ENCODE measurements at regions not wholly inside any gene's neighbourhood (a gene's known extent, or its start where the extent isn't known, plus 50 kb on each side); places are given as distances from the start of the nearest gene placed in this dataset.
"Not testable (repeated sequence)": the region's sequence is repeated elsewhere in the genome, so short reads cannot be mapped to it uniquely, and the experiment has no call there.

GRCh38 chr11:134938212-134938611 lies 526.2 kb upstream of the B3GAT1 start:
- POLR2A ChIA-PET = no interaction called here
- CTCF ChIA-PET = no interaction called here
- Mint-ChIP-seq H3K9me3 (peaks cover 0 to 6% (median 0%) of the 10 kb centered on the region in 11 donors), H3K4me3 (no peak overlapping the region), H3K27ac (no peak overlapping the region), H3K4me1 (no peaks in the 10 kb centered on the region), H3K36me3 (no peaks in the 10 kb centered on the region), H3K27me3 (peaks cover 0 to 30% (median 14%) of the 10 kb centered on the region in 5 donors)
- Histone ChIP-seq H3K27ac (ENCODE audit: low read depth, low read length) (no peak overlapping the region), H3K4me1 (ENCODE audit: control insufficient read depth in 2 of 2, insufficient read depth in 2 of 2, low read length in 2 of 2) (no peaks in the 10 kb centered on the region), H3K27me3 (ENCODE audit: control insufficient read depth in 2 of 2, insufficient read depth in 2 of 2, low read length in 2 of 2) (no peaks in the 10 kb centered on the region), H3K9me3 (ENCODE audit: control insufficient read depth in 2 of 3, low read length in 3 of 3) (no peaks in the 10 kb centered on the region), H3K4me3 (ENCODE audit: low read length) (no peak overlapping the region), H3K36me3 (ENCODE audit: control insufficient read depth in 2 of 3, insufficient read depth in 3 of 3, low read length in 3 of 3) (no peaks in the 10 kb centered on the region)
- intact Hi-C loops (cut with micrococcal nuclease) = no loop called here
- ATAC-seq (no peak), DNase-seq (no peak)

- H3K27me3 Mint-ChIP-seq = peaks cover 0 to 25% (median 18%) of the 10 kb centered on the region in 5 donors
- ATAC-seq; H3K4me3 Mint-ChIP-seq; H3K4me3 ChIP-seq (ENCODE audit: low read length); POLR2A ChIA-PET; H3K36me3 ChIP-seq (ENCODE audit: control insufficient read depth in 2 of 3, insufficient read depth in 3 of 3, low read length in 3 of 3); H3K27ac ChIP-seq (ENCODE audit: low read depth, low read length); H3K9me3 ChIP-seq (ENCODE audit: control insufficient read depth in 2 of 3, low read length in 3 of 3); H3K27ac Mint-ChIP-seq; DNase-seq; intact Hi-C loops (cut with micrococcal nuclease); H3K9me3 Mint-ChIP-seq; H3K4me1 ChIP-seq (ENCODE audit: control insufficient read depth in 2 of 2, insufficient read depth in 2 of 2, low read length in 2 of 2); H3K4me1 Mint-ChIP-seq; H3K27me3 ChIP-seq (ENCODE audit: control insufficient read depth in 2 of 2, insufficient read depth in 2 of 2, low read length in 2 of 2); CTCF ChIA-PET; H3K36me3 Mint-ChIP-seq: not testable (repeated sequence)
Measured at GRCh38 chr11:134937193-134937592, 525.2 kb upstream of the B3GAT1 start.

GRCh38 chr11:134932761-134933160 lies 520.7 kb upstream of the B3GAT1 start:
- H3K4me3 Mint-ChIP-seq = no peak overlapping the region
- peaks cover 0 to 5% (median 0%) of the 10 kb centered on the region in 5 donors for H3K36me3 Mint-ChIP-seq
- intact Hi-C loops (cut with micrococcal nuclease) = no loop called here
- ATAC-seq (no peak), DNase-seq (no peak)
- H3K27ac Mint-ChIP-seq = no peak overlapping the region
- POLR2A ChIA-PET = no interaction called here
- no peaks in the 10 kb centered on the region for H3K27me3 ChIP-seq (ENCODE audit: control insufficient read depth in 2 of 2, insufficient read depth in 2 of 2, low read length in 2 of 2)
- H3K4me1 Mint-ChIP-seq = no peaks in the 10 kb centered on the region
- no peaks in the 10 kb centered on the region for H3K9me3 ChIP-seq (ENCODE audit: control insufficient read depth in 2 of 3, low read length in 3 of 3)
- H3K4me1 ChIP-seq (ENCODE audit: control insufficient read depth in 2 of 2, insufficient read depth in 2 of 2, low read length in 2 of 2) = no peaks in the 10 kb centered on the region
- H3K27ac ChIP-seq (ENCODE audit: low read depth, low read length) = no peak overlapping the region
- H3K4me3 ChIP-seq (ENCODE audit: low read length) = no peak overlapping the region
- H3K9me3 Mint-ChIP-seq = peaks cover 0 to 14% (median 3%) of the 10 kb centered on the region in 11 donors
- peaks cover 0 to 27% (median 19%) of the 10 kb centered on the region in 5 donors for H3K27me3 Mint-ChIP-seq
- CTCF ChIA-PET = interaction anchor here (0.6 kb wide), 1 partner anchor 520 kb away, joined by 3 read pairs; no protein-coding TSS in a partner anchor
- H3K36me3 ChIP-seq (ENCODE audit: control insufficient read depth in 2 of 3, insufficient read depth in 3 of 3, low read length in 3 of 3) = no peaks in the 10 kb centered on the region

- Mint-ChIP-seq H3K27me3 (peaks cover 0 to 35% (median 19%) of the 10 kb centered on the region in 5 donors), H3K4me1 (no peaks in the 10 kb centered on the region), H3K27ac (no peak overlapping the region), H3K36me3 (peaks cover 0 to 3% (median 0%) of the 10 kb centered on the region in 5 donors), H3K4me3 (no peak overlapping the region), H3K9me3 (peaks cover 0 to 12% (median 4%) of the 10 kb centered on the region in 11 donors)
- ChIA-PET POLR2A (no interaction called here), CTCF (no interaction called here)
- no peaks in the 10 kb centered on the region for H3K9me3 ChIP-seq (ENCODE audit: control insufficient read depth in 2 of 3, low read length in 3 of 3)
- no peak overlapping the region for H3K4me3 ChIP-seq (ENCODE audit: low read length)
- no peaks in the 10 kb centered on the region for H3K36me3 ChIP-seq (ENCODE audit: control insufficient read depth in 2 of 3, insufficient read depth in 3 of 3, low read length in 3 of 3)
- H3K27ac ChIP-seq (ENCODE audit: low read depth, low read length) = no peak overlapping the region
- H3K27me3 ChIP-seq (ENCODE audit: control insufficient read depth in 2 of 2, insufficient read depth in 2 of 2, low read length in 2 of 2) = no peaks in the 10 kb centered on the region
- intact Hi-C loops (cut with micrococcal nuclease) = no loop called here
- H3K4me1 ChIP-seq (ENCODE audit: control insufficient read depth in 2 of 2, insufficient read depth in 2 of 2, low read length in 2 of 2) = no peaks in the 10 kb centered on the region
- no peak for DNase-seq
- no peak for ATAC-seq
Measured at GRCh38 chr11:134925432-134925831, 513.4 kb upstream of the B3GAT1 start.

- CTCF ChIA-PET = no interaction called here
- H3K9me3 Mint-ChIP-seq = peaks cover 0 to 10% (median 2%) of the 10 kb centered on the region in 11 donors
Measured at GRCh38 chr11:134923441-134923840, 511.4 kb upstream of the B3GAT1 start.

GRCh38 chr11:134921938-134922337 lies 509.9 kb upstream of the B3GAT1 start:
- Histone ChIP-seq H3K4me3 (ENCODE audit: low read length) (no peak overlapping the region), H3K27me3 (ENCODE audit: control insufficient read depth in 2 of 2, insufficient read depth in 2 of 2, low read length in 2 of 2) (peaks cover 0 to 4% of the 10 kb centered on the region in 2 donors), H3K9me3 (ENCODE audit: control insufficient read depth in 2 of 3, low read length in 3 of 3) (no peaks in the 10 kb centered on the region), H3K36me3 (ENCODE audit: control insufficient read depth in 2 of 3, insufficient read depth in 3 of 3, low read length in 3 of 3) (no peaks in the 10 kb centered on the region), H3K27ac (ENCODE audit: low read depth, low read length) (no peak overlapping the region), H3K4me1 (ENCODE audit: control insufficient read depth in 2 of 2, insufficient read depth in 2 of 2, low read length in 2 of 2) (no peaks in the 10 kb centered on the region)
- peaks cover 0 to 10% (median 1%) of the 10 kb centered on the region in 11 donors for H3K9me3 Mint-ChIP-seq
- no peak for DNase-seq
- H3K27ac Mint-ChIP-seq = no peak overlapping the region
- H3K27me3 Mint-ChIP-seq = peaks cover 0 to 50% (median 28%) of the 10 kb centered on the region in 5 donors
- H3K36me3 Mint-ChIP-seq = no peaks in the 10 kb centered on the region
- H3K4me1 Mint-ChIP-seq = no peaks in the 10 kb centered on the region
- CTCF ChIA-PET = no interaction called here
- POLR2A ChIA-PET = no interaction called here
- intact Hi-C loops (cut with micrococcal nuclease) = no loop called here
- H3K4me3 Mint-ChIP-seq = no peak overlapping the region
- ATAC-seq = no peak

More at GRCh38 chr11:134923441-134923840, 511.4 kb upstream of the B3GAT1 start:
- Mint-ChIP-seq H3K27me3 (peaks cover 0 to 45% (median 28%) of the 10 kb centered on the region in 5 donors), H3K27ac (no peak overlapping the region), H3K36me3 (no peaks in the 10 kb centered on the region), H3K4me3 (no peak overlapping the region), H3K4me1 (no peaks in the 10 kb centered on the region)
- peaks cover 0 to 4% of the 10 kb centered on the region in 2 donors for H3K27me3 ChIP-seq (ENCODE audit: control insufficient read depth in 2 of 2, insufficient read depth in 2 of 2, low read length in 2 of 2)
- no peaks in the 10 kb centered on the region for H3K4me1 ChIP-seq (ENCODE audit: control insufficient read depth in 2 of 2, insufficient read depth in 2 of 2, low read length in 2 of 2)
- ATAC-seq (no peak), DNase-seq (no peak)
- POLR2A ChIA-PET = no interaction called here
- intact Hi-C loops (cut with micrococcal nuclease) = no loop called here
- H3K4me3 ChIP-seq (ENCODE audit: low read length) = no peak overlapping the region
- H3K36me3 ChIP-seq (ENCODE audit: control insufficient read depth in 2 of 3, insufficient read depth in 3 of 3, low read length in 3 of 3) = no peaks in the 10 kb centered on the region
- H3K27ac ChIP-seq (ENCODE audit: low read depth, low read length) = no peak overlapping the region
- H3K9me3 ChIP-seq (ENCODE audit: control insufficient read depth in 2 of 3, low read length in 3 of 3) = no peaks in the 10 kb centered on the region

- Mint-ChIP-seq H3K27me3 (peaks cover 0 to 55% (median 26%) of the 10 kb centered on the region in 5 donors), H3K4me3 (no peak overlapping the region), H3K27ac (no peak overlapping the region), H3K36me3 (no peaks in the 10 kb centered on the region), H3K9me3 (peaks cover 0 to 10% (median 0%) of the 10 kb centered on the region in 11 donors), H3K4me1 (no peaks in the 10 kb centered on the region)
- no peak overlapping the region for H3K4me3 ChIP-seq (ENCODE audit: low read length)
- no peaks in the 10 kb centered on the region for H3K9me3 ChIP-seq (ENCODE audit: control insufficient read depth in 2 of 3, low read length in 3 of 3)
- no peak for ATAC-seq
- ChIA-PET CTCF (no interaction called here), POLR2A (no interaction called here)
- peaks cover 0 to 4% of the 10 kb centered on the region in 2 donors for H3K27me3 ChIP-seq (ENCODE audit: control insufficient read depth in 2 of 2, insufficient read depth in 2 of 2, low read length in 2 of 2)
- H3K36me3 ChIP-seq (ENCODE audit: control insufficient read depth in 2 of 3, insufficient read depth in 3 of 3, low read length in 3 of 3) = no peaks in the 10 kb centered on the region
- intact Hi-C loops (cut with micrococcal nuclease) = no loop called here
- H3K27ac ChIP-seq (ENCODE audit: low read depth, low read length) = no peak overlapping the region
- no peak for DNase-seq
- no peaks in the 10 kb centered on the region for H3K4me1 ChIP-seq (ENCODE audit: control insufficient read depth in 2 of 2, insufficient read depth in 2 of 2, low read length in 2 of 2)
Measured at GRCh38 chr11:134920851-134921608, 509.0 kb upstream of the B3GAT1 start.

All from naive thymus-derived CD4-positive, alpha-beta T cell (primary cell).